ENCODE measurements at regions not wholly inside any gene's neighbourhood (a gene's known extent, or its start where the extent isn't known, plus 50 kb on each side); places are given as distances from the start of the nearest gene placed in this dataset.

- H3K4me1 Mint-ChIP-seq, result no peaks in the 10 kb centered on the region
- H3K4me1 ChIP-seq (ENCODE audit: control insufficient read depth, insufficient read depth, low read length, poor library complexity, severe bottlenecking), result no peaks in the 10 kb centered on the region
- peaks cover 2 to 6% of the 10 kb centered on the region in 2 experiments for H3K9me3 ChIP-seq (ENCODE audit: control insufficient read depth in 2 of 2, low read length in 2 of 2)
- H3K36me3 Mint-ChIP-seq, result no peaks in the 10 kb centered on the region
- no peak overlapping the region for H3K4me3 ChIP-seq (ENCODE audit: low read depth, low read length)
- DNase-seq (no peak), ATAC-seq (ENCODE audit: low read depth in 2 of 2) (no peak)
- no peaks in the 10 kb centered on the region for H3K36me3 ChIP-seq (ENCODE audit: control insufficient read depth, insufficient read depth, low read length)
- no peak overlapping the region for H3K27ac Mint-ChIP-seq
- peaks cover 0 to 6% (median 3%) of the 10 kb centered on the region in 7 donors for H3K9me3 Mint-ChIP-seq
- H3K4me3 Mint-ChIP-seq, result no peak overlapping the region
- no peak overlapping the region for H3K27ac ChIP-seq (ENCODE audit: insufficient read depth, low read length, poor library complexity, severe bottlenecking)
- no peaks in the 10 kb centered on the region for H3K27me3 ChIP-seq (ENCODE audit: control insufficient read depth, insufficient read depth, low read length)
- H3K27me3 Mint-ChIP-seq, result peaks cover 14% of the 10 kb centered on the region
Measured at GRCh38 chr22:48238284-48238915, 1476.0 kb downstream of the TBC1D22A start.

GRCh38 chr22:48237466-48238283 lies 1475.2 kb downstream of the TBC1D22A start:
- H3K9me3 Mint-ChIP-seq, result peaks cover 0 to 11% (median 3%) of the 10 kb centered on the region in 7 donors
- H3K27ac Mint-ChIP-seq, result no peak overlapping the region

GRCh38 chr22:48236261-48236660 lies 1473.8 kb downstream of the TBC1D22A start:
- H3K4me3 Mint-ChIP-seq, result no peak overlapping the region
- no peak overlapping the region for H3K27ac Mint-ChIP-seq
- DNase-seq, result no peak
- Histone ChIP-seq H3K4me1 (ENCODE audit: control insufficient read depth, insufficient read depth, low read length, poor library complexity, severe bottlenecking) (no peaks in the 10 kb centered on the region), H3K9me3 (ENCODE audit: control insufficient read depth in 2 of 2, low read length in 2 of 2) (peaks cover 6 to 7% of the 10 kb centered on the region in 2 experiments), H3K27me3 (ENCODE audit: control insufficient read depth, insufficient read depth, low read length) (no peaks in the 10 kb centered on the region), H3K36me3 (ENCODE audit: control insufficient read depth, insufficient read depth, low read length) (no peaks in the 10 kb centered on the region), H3K4me3 (ENCODE audit: low read depth, low read length) (no peak overlapping the region), H3K27ac (ENCODE audit: insufficient read depth, low read length, poor library complexity, severe bottlenecking) (no peak overlapping the region)
- no peaks in the 10 kb centered on the region for H3K4me1 Mint-ChIP-seq
- ATAC-seq (ENCODE audit: low read depth in 2 of 2), result no peak
- peaks cover 0 to 19% (median 4%) of the 10 kb centered on the region in 7 donors for H3K9me3 Mint-ChIP-seq
- H3K27me3 Mint-ChIP-seq, result peaks cover 10% of the 10 kb centered on the region
- no peaks in the 10 kb centered on the region for H3K36me3 Mint-ChIP-seq

More at GRCh38 chr22:48237466-48238283, 1475.2 kb downstream of the TBC1D22A start:
- Histone ChIP-seq H3K4me3 (ENCODE audit: low read depth, low read length) (no peak overlapping the region), H3K36me3 (ENCODE audit: control insufficient read depth, insufficient read depth, low read length) (no peaks in the 10 kb centered on the region), H3K27ac (ENCODE audit: insufficient read depth, low read length, poor library complexity, severe bottlenecking) (no peak overlapping the region), H3K27me3 (ENCODE audit: control insufficient read depth, insufficient read depth, low read length) (no peaks in the 10 kb centered on the region), H3K9me3 (ENCODE audit: control insufficient read depth in 2 of 2, low read length in 2 of 2) (peaks cover 3 to 6% of the 10 kb centered on the region in 2 experiments), H3K4me1 (ENCODE audit: control insufficient read depth, insufficient read depth, low read length, poor library complexity, severe bottlenecking) (no peaks in the 10 kb centered on the region)
- Mint-ChIP-seq H3K27me3 (peaks cover 12% of the 10 kb centered on the region), H3K36me3 (no peaks in the 10 kb centered on the region), H3K4me3 (no peak overlapping the region), H3K4me1 (no peaks in the 10 kb centered on the region)
- ATAC-seq (ENCODE audit: low read depth in 2 of 2) (no peak), DNase-seq (no peak)

- Mint-ChIP-seq H3K4me3 (no peak overlapping the region), H3K27ac (no peak overlapping the region)
- no peak overlapping the region for H3K4me3 ChIP-seq (ENCODE audit: low read depth, low read length)
Measured at GRCh38 chr22:48235744-48236143, 1473.3 kb downstream of the TBC1D22A start.

GRCh38 chr22:48234011-48234410 lies 1471.6 kb downstream of the TBC1D22A start:
- Histone ChIP-seq H3K4me1 (ENCODE audit: control insufficient read depth, insufficient read depth, low read length, poor library complexity, severe bottlenecking) (no peaks in the 10 kb centered on the region), H3K27me3 (ENCODE audit: control insufficient read depth, insufficient read depth, low read length) (no peaks in the 10 kb centered on the region), H3K9me3 (ENCODE audit: control insufficient read depth in 2 of 2, low read length in 2 of 2) (peaks cover 6 to 7% of the 10 kb centered on the region in 2 experiments), H3K4me3 (ENCODE audit: low read depth, low read length) (no peak overlapping the region), H3K27ac (ENCODE audit: insufficient read depth, low read length, poor library complexity, severe bottlenecking) (no peak overlapping the region), H3K36me3 (ENCODE audit: control insufficient read depth, insufficient read depth, low read length) (no peaks in the 10 kb centered on the region)
- no peaks in the 10 kb centered on the region for H3K36me3 Mint-ChIP-seq
- ATAC-seq (ENCODE audit: low read depth in 2 of 2) (no peak), DNase-seq (no peak)
- H3K4me1 Mint-ChIP-seq, result no peaks in the 10 kb centered on the region
- no peak overlapping the region for H3K4me3 Mint-ChIP-seq
- H3K27me3 Mint-ChIP-seq, result peaks cover 10% of the 10 kb centered on the region
- H3K27ac Mint-ChIP-seq, result no peak overlapping the region
- H3K9me3 Mint-ChIP-seq, result peaks cover 0 to 19% (median 6%) of the 10 kb centered on the region in 7 donors

More at GRCh38 chr22:48235744-48236143, 1473.3 kb downstream of the TBC1D22A start:
- peaks cover 0 to 19% (median 4%) of the 10 kb centered on the region in 7 donors for H3K9me3 Mint-ChIP-seq
- no peaks in the 10 kb centered on the region for H3K36me3 Mint-ChIP-seq
- H3K4me1 Mint-ChIP-seq, result no peaks in the 10 kb centered on the region
- H3K27me3 Mint-ChIP-seq, result peaks cover 10% of the 10 kb centered on the region
- Histone ChIP-seq H3K4me1 (ENCODE audit: control insufficient read depth, insufficient read depth, low read length, poor library complexity, severe bottlenecking) (no peaks in the 10 kb centered on the region), H3K9me3 (ENCODE audit: control insufficient read depth in 2 of 2, low read length in 2 of 2) (peaks cover 6 to 7% of the 10 kb centered on the region in 2 experiments), H3K27me3 (ENCODE audit: control insufficient read depth, insufficient read depth, low read length) (no peaks in the 10 kb centered on the region), H3K27ac (ENCODE audit: insufficient read depth, low read length, poor library complexity, severe bottlenecking) (no peak overlapping the region), H3K36me3 (ENCODE audit: control insufficient read depth, insufficient read depth, low read length) (no peaks in the 10 kb centered on the region)
- DNase-seq (no peak), ATAC-seq (ENCODE audit: low read depth in 2 of 2) (no peak)

- no peaks in the 10 kb centered on the region for H3K36me3 Mint-ChIP-seq
- peaks cover 0 to 19% (median 6%) of the 10 kb centered on the region in 7 donors for H3K9me3 Mint-ChIP-seq
- Histone ChIP-seq H3K27me3 (ENCODE audit: control insufficient read depth, insufficient read depth, low read length) (no peaks in the 10 kb centered on the region), H3K4me1 (ENCODE audit: control insufficient read depth, insufficient read depth, low read length, poor library complexity, severe bottlenecking) (no peaks in the 10 kb centered on the region), H3K4me3 (ENCODE audit: low read depth, low read length) (no peak overlapping the region), H3K9me3 (ENCODE audit: control insufficient read depth in 2 of 2, low read length in 2 of 2) (peaks cover 6 to 7% of the 10 kb centered on the region in 2 experiments), H3K36me3 (ENCODE audit: control insufficient read depth, insufficient read depth, low read length) (no peaks in the 10 kb centered on the region), H3K27ac (ENCODE audit: insufficient read depth, low read length, poor library complexity, severe bottlenecking) (no peak overlapping the region)
- ATAC-seq (ENCODE audit: low read depth in 2 of 2) (no peak), DNase-seq (no peak)
- no peak overlapping the region for H3K27ac Mint-ChIP-seq
- no peak overlapping the region for H3K4me3 Mint-ChIP-seq
- peaks cover 10% of the 10 kb centered on the region for H3K27me3 Mint-ChIP-seq
- no peaks in the 10 kb centered on the region for H3K4me1 Mint-ChIP-seq
Measured at GRCh38 chr22:48233586-48233985, 1471.1 kb downstream of the TBC1D22A start.

- H3K27ac ChIP-seq (ENCODE audit: insufficient read depth, low read length, poor library complexity, severe bottlenecking), result no peak overlapping the region
- peaks cover 0 to 5% of the 10 kb centered on the region in 2 experiments for H3K9me3 ChIP-seq (ENCODE audit: control insufficient read depth in 2 of 2, low read length in 2 of 2)
- peaks cover 0 to 13% (median 2%) of the 10 kb centered on the region in 7 donors for H3K9me3 Mint-ChIP-seq
- DNase-seq (no peak), ATAC-seq (ENCODE audit: low read depth in 2 of 2) (no peak)
- no peaks in the 10 kb centered on the region for H3K27me3 ChIP-seq (ENCODE audit: control insufficient read depth, insufficient read depth, low read length)
- no peaks in the 10 kb centered on the region for H3K36me3 Mint-ChIP-seq
- no peaks in the 10 kb centered on the region for H3K36me3 ChIP-seq (ENCODE audit: control insufficient read depth, insufficient read depth, low read length)
- no peak overlapping the region for H3K4me3 Mint-ChIP-seq
- H3K27me3 Mint-ChIP-seq, result peaks cover under 1% of the 10 kb centered on the region
- no peaks in the 10 kb centered on the region for H3K4me1 ChIP-seq (ENCODE audit: control insufficient read depth, insufficient read depth, low read length, poor library complexity, severe bottlenecking)
- H3K4me3 ChIP-seq (ENCODE audit: low read depth, low read length), result no peak overlapping the region
- no peak overlapping the region for H3K27ac Mint-ChIP-seq
- H3K4me1 Mint-ChIP-seq, result no peaks in the 10 kb centered on the region
Measured at GRCh38 chr22:48228468-48228867, 1466.0 kb downstream of the TBC1D22A start.
